ENCODE measurements at regions not wholly inside any gene's neighbourhood (a gene's known extent, or its start where the extent isn't known, plus 50 kb on each side); places are given as distances from the start of the nearest gene placed in this dataset.

- TF ChIP-seq EP300 (IDR thresholded peaks at IDR 0.05) = no peak
- TF ChIP-seq POLR2A (IDR thresholded peaks at IDR 0.05) = no peak
- H3K4me1 ChIP-seq = no peaks in the 10 kb centered on the region
- no peak overlapping the region for H3K27ac ChIP-seq
- no peak overlapping the region for H3K4me3 ChIP-seq
- H3K9me3 ChIP-seq = peaks cover 0 to 14% (median 6%) of the 10 kb centered on the region in 4 donors
- no peaks in the 10 kb centered on the region for H3K36me3 ChIP-seq
- H3K27me3 ChIP-seq = no peaks in the 10 kb centered on the region
- 74 to 87% methylated on average over 15 of the region's 15 CpGs for WGBS, 2 donors
- DNase-seq = no peak
- intact Hi-C loops (cut with DNase I) = no loop called here
These were observed 1151.2 kb downstream of the BRD1 start for GRCh38 chr22:48676266-48677167.

- Histone ChIP-seq H3K27ac (no peak overlapping the region), H3K4me3 (no peak overlapping the region), H3K9me3 (peaks cover 0 to 15% (median 7%) of the 10 kb centered on the region in 4 donors), H3K4me1 (no peaks in the 10 kb centered on the region), H3K36me3 (no peaks in the 10 kb centered on the region), H3K27me3 (no peaks in the 10 kb centered on the region)
- intact Hi-C loops (cut with DNase I) = no loop called here
- 86 to 95% methylated on average over 4 of the region's 4 CpGs for WGBS, 2 donors
- TF ChIP-seq CTCF (IDR thresholded peaks at IDR 0.05) (no peak), EP300 (IDR thresholded peaks at IDR 0.05) (no peak), POLR2AphosphoS5 (IDR thresholded peaks at IDR 0.05) (no peak), POLR2A (IDR thresholded peaks at IDR 0.05) (no peak)
- DNase-seq = no peak
These were observed 1151.9 kb downstream of the BRD1 start for GRCh38 chr22:48675830-48676145.

GRCh38 chr22:48675141-48675829 lies 1152.4 kb downstream of the BRD1 start:
- intact Hi-C loops (cut with DNase I) = no loop called here
- Histone ChIP-seq H3K4me1 (no peaks in the 10 kb centered on the region), H3K36me3 (no peaks in the 10 kb centered on the region), H3K27me3 (no peaks in the 10 kb centered on the region), H3K27ac (no peak overlapping the region), H3K4me3 (no peak overlapping the region), H3K9me3 (peaks cover 0 to 15% (median 7%) of the 10 kb centered on the region in 4 donors)
- WGBS, 2 donors = 87 to 88% methylated on average over 15 of the region's 15 CpGs
- DNase-seq = no peak
- TF ChIP-seq POLR2AphosphoS5 (IDR thresholded peaks at IDR 0.05) (no peak), EP300 (IDR thresholded peaks at IDR 0.05) (no peak)

GRCh38 chr22:48673806-48674500 lies 1153.7 kb downstream of the BRD1 start:
- H3K4me1 ChIP-seq = no peaks in the 10 kb centered on the region
- no peak overlapping the region for H3K4me3 ChIP-seq
- no peaks in the 10 kb centered on the region for H3K36me3 ChIP-seq
- intact Hi-C loops (cut with DNase I) = no loop called here
- no peak for DNase-seq
- H3K27ac ChIP-seq = no peak overlapping the region
- H3K27me3 ChIP-seq = no peaks in the 10 kb centered on the region
- H3K9me3 ChIP-seq = peaks cover 0 to 15% (median 7%) of the 10 kb centered on the region in 4 donors
- WGBS, 2 donors = 88 to 90% methylated on average over 24 of the region's 24 CpGs
- TF ChIP-seq POLR2A (IDR thresholded peaks at IDR 0.05) = no peak
- no peak for TF ChIP-seq POLR2AphosphoS5 (IDR thresholded peaks at IDR 0.05)
- TF ChIP-seq EP300 (IDR thresholded peaks at IDR 0.05) = no peak
- TF ChIP-seq CTCF (IDR thresholded peaks at IDR 0.05) = no peak

- TF ChIP-seq EP300 (IDR thresholded peaks at IDR 0.05) = no peak
- Histone ChIP-seq H3K27ac (no peak overlapping the region), H3K4me1 (no peaks in the 10 kb centered on the region), H3K9me3 (peaks cover 0 to 15% (median 7%) of the 10 kb centered on the region in 4 donors), H3K36me3 (no peaks in the 10 kb centered on the region), H3K27me3 (no peaks in the 10 kb centered on the region), H3K4me3 (no peak overlapping the region)
- WGBS, 2 donors = 89 to 91% methylated on average over 3 of the region's 3 CpGs
- intact Hi-C loops (cut with DNase I) = no loop called here
- DNase-seq = no peak
These were observed 1155.3 kb downstream of the BRD1 start for GRCh38 chr22:48672387-48672786.

GRCh38 chr22:48670731-48671130 lies 1156.9 kb downstream of the BRD1 start:
- TF ChIP-seq POLR2A (IDR thresholded peaks at IDR 0.05) = no peak
- TF ChIP-seq EP300 (IDR thresholded peaks at IDR 0.05) = no peak
- TF ChIP-seq CTCF (IDR thresholded peaks at IDR 0.05) = no peak
- TF ChIP-seq POLR2AphosphoS5 (IDR thresholded peaks at IDR 0.05) = no peak
- intact Hi-C loops (cut with DNase I) = no loop called here
- H3K27ac ChIP-seq = no peak overlapping the region

More at GRCh38 chr22:48670731-48671130, 1156.9 kb downstream of the BRD1 start:
- no peaks in the 10 kb centered on the region for H3K4me1 ChIP-seq
- no peaks in the 10 kb centered on the region for H3K36me3 ChIP-seq
- 43 to 62% methylated on average over 5 of the region's 5 CpGs for WGBS, 2 donors
- H3K27me3 ChIP-seq = no peaks in the 10 kb centered on the region
- H3K9me3 ChIP-seq = peaks cover 0 to 15% (median 7%) of the 10 kb centered on the region in 4 donors
- H3K4me3 ChIP-seq = no peak overlapping the region
- no peak for DNase-seq
